WTC11 (cell line): ENCODE measurements at regions not wholly inside any gene's neighbourhood (a gene's known extent, or its start where the extent isn't known, plus 50 kb on each side); places are given as distances from the start of the nearest gene placed in this dataset.

ENCODE experiments used
- ESRRA ChIP-seq: sonication (generic); formaldehyde crosslinking; IDR thresholded peaks from 2 replicates; pipeline ENCODE4 v1.8.1; 2022; ENCODE audit warnings: mild to moderate bottlenecking, missing genetic modification reagents, borderline replicate concordance
- KAT7 ChIP-seq: sonication (generic); formaldehyde crosslinking; IDR thresholded peaks from 2 replicates; pipeline ENCODE4 v1.8.1; 2023; ENCODE audit warnings: missing genetic modification reagents, mild to moderate bottlenecking, borderline replicate concordance
- MYBL2 ChIP-seq: sonication (generic); formaldehyde crosslinking; IDR thresholded peaks from 2 replicates; pipeline ENCODE4 v1.8.1; 2023; ENCODE audit warnings: mild to moderate bottlenecking, moderate library complexity, missing genetic modification reagents
- TEAD4 ChIP-seq: sonication (generic); formaldehyde crosslinking; IDR thresholded peaks from 2 replicates; pipeline ENCODE4 v1.8.0; 2022; ENCODE audit warnings: mild to moderate bottlenecking, missing genetic modification reagents
- ZNF416 ChIP-seq: fragments of 250-450 bp; sonication (Bioruptor Pico); IDR thresholded peaks from 2 replicates; pipeline ENCODE4 v1.9.0; 2021; ENCODE audit warnings: mild to moderate bottlenecking, inconsistent platforms
- TF ChIP-seq, protein P1 (sequence below): fragments of 200-600 bp; IDR thresholded peaks from 2 replicates; pipeline ENCODE4 v1.8.0; 2022; ENCODE audit warnings: antibody characterized with exemption

DNA sequence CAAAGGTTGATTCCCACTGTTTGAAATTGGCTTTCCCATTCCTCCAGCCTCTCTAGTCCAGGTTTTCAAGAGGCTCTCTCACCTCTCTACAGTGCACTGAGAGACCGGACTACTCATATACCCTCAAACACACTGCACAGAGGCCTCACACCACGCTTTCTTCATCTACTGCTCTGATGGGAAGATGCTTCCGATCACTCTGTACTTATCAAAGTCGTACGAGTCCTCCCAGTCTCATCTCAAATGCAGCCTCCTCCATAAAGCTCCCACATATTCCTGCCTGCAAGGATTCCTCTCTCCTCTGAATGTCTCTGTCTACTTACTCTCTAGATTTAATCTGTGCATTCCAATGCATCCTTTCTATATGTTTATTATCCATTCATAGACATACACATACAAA is 164.4 kb downstream of the EFNB2 start:
- TF ChIP-seq, protein P1, sequence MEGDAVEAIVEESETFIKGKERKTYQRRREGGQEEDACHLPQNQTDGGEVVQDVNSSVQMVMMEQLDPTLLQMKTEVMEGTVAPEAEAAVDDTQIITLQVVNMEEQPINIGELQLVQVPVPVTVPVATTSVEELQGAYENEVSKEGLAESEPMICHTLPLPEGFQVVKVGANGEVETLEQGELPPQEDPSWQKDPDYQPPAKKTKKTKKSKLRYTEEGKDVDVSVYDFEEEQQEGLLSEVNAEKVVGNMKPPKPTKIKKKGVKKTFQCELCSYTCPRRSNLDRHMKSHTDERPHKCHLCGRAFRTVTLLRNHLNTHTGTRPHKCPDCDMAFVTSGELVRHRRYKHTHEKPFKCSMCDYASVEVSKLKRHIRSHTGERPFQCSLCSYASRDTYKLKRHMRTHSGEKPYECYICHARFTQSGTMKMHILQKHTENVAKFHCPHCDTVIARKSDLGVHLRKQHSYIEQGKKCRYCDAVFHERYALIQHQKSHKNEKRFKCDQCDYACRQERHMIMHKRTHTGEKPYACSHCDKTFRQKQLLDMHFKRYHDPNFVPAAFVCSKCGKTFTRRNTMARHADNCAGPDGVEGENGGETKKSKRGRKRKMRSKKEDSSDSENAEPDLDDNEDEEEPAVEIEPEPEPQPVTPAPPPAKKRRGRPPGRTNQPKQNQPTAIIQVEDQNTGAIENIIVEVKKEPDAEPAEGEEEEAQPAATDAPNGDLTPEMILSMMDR: no peak
- TF ChIP-seq ZNF416 (CRISPR knock-in tag) (no peak), ESRRA (no peak), KAT7 (CRISPR knock-in tag) (no peak), TEAD4 (CRISPR knock-in tag) (no peak), MYBL2 (CRISPR knock-in tag) (no peak)
